HEK293 (cell line): ENCODE measurements at regions not wholly inside any gene's neighbourhood (a gene's known extent, or its start where the extent isn't known, plus 50 kb on each side); places are given as distances from the start of the nearest gene placed in this dataset.

ENCODE experiments used
- CTCF ChIA-PET: fragments of 350-600 bp; formaldehyde crosslinking; extraction: SDS; loops from one replicate; lab custom pipeline; 2021; ENCODE audit warnings: antibody characterized with exemption; lab: Yijun Ruan, JAX
- POLR2A ChIA-PET: fragments of 300-600 bp; formaldehyde crosslinking; extraction: SDS; loops from one replicate; lab custom pipeline; 2020; ENCODE audit warnings: antibody characterized with exemption, inconsistent platforms; lab: Yijun Ruan, JAX
- H3K27ac ChIP-seq: fragments of 200-500 bp; sonication (Bioruptor generic); 2 replicates; pipeline ENCODE4 v1.5.1; 2014; ENCODE audit warnings: low read depth, low read length, control low read depth, inconsistent platforms; ENCODE audit errors: extremely low read depth
- H3K36me3 ChIP-seq, 2 experiments: fragments of 200-500 bp in 1 of 2; sonication (Bioruptor generic) in 1 of 2; 1 replicate in 1 of 2; 2 replicates in 1 of 2; pipeline ENCODE4 v1.5.1; 2014 to 2017; ENCODE audit warnings: inconsistent platforms in 2 of 2, low read length in 2 of 2; ENCODE audit not compliant: control insufficient read depth in 2 of 2, insufficient read depth in 1 of 2
- H3K4me1 ChIP-seq: fragments of 200-500 bp; sonication (Bioruptor generic); 2 replicates; pipeline ENCODE4 v1.5.1; 2014; ENCODE audit warnings: mild to moderate bottlenecking, low read length, inconsistent platforms; ENCODE audit not compliant: control insufficient read depth, insufficient read depth
- H3K4me3 ChIP-seq: 2 replicates; pipeline ENCODE4 v1.5.1; 2011; ENCODE audit warnings: low read depth, mild to moderate bottlenecking, control low read depth, low read length, moderate library complexity
- H3K9me3 ChIP-seq: fragments of 200-500 bp; sonication (Bioruptor generic); 2 replicates; pipeline ENCODE4 v1.5.1; 2014; ENCODE audit warnings: low read depth, low read length, inconsistent platforms; ENCODE audit not compliant: control insufficient read depth, insufficient read depth
- BCL6B ChIP-seq: fragments of 450-650 bp; formaldehyde crosslinking; IDR thresholded peaks from 2 replicates; pipeline ENCODE4 v1.5.1; 2017; ENCODE audit warnings: missing biosample characterization, missing genetic modification characterization
- CTCF ChIP-seq: fragments of 450-650 bp; formaldehyde crosslinking; IDR thresholded peaks from 2 replicates; pipeline ENCODE4 v1.5.1; 2016; ENCODE audit warnings: missing biosample characterization, missing genetic modification characterization
- EGR2 ChIP-seq: fragments of 450-650 bp; formaldehyde crosslinking; IDR thresholded peaks from 2 replicates; pipeline ENCODE4 v1.5.1; 2016; ENCODE audit warnings: low read depth, missing biosample characterization, missing genetic modification characterization
- GFI1B ChIP-seq: fragments of 450-650 bp; formaldehyde crosslinking; IDR thresholded peaks from 2 replicates; pipeline ENCODE4 v1.5.1; 2016; ENCODE audit warnings: missing biosample characterization, missing genetic modification characterization
- GLIS2 ChIP-seq: fragments of 450-650 bp; formaldehyde crosslinking; IDR thresholded peaks from 2 replicates; pipeline ENCODE4 v1.5.1; 2016; ENCODE audit warnings: missing biosample characterization, missing genetic modification characterization
- INSM2 ChIP-seq: fragments of 450-650 bp; formaldehyde crosslinking; IDR thresholded peaks from 2 replicates; pipeline ENCODE4 v1.5.1; 2016; ENCODE audit warnings: missing biosample characterization, missing genetic modification characterization
- KLF1 ChIP-seq: fragments of 450-650 bp; formaldehyde crosslinking; IDR thresholded peaks from 2 replicates; pipeline ENCODE4 v1.5.1; 2016; ENCODE audit warnings: missing biosample characterization, missing genetic modification characterization
- KLF17 ChIP-seq: fragments of 450-650 bp; formaldehyde crosslinking; IDR thresholded peaks from 2 replicates; pipeline ENCODE4 v1.5.1; 2016; ENCODE audit warnings: missing biosample characterization, missing genetic modification characterization
- SALL2 ChIP-seq: fragments of 450-650 bp; formaldehyde crosslinking; IDR thresholded peaks from 2 replicates; pipeline ENCODE4 v1.5.0; 2017; ENCODE audit warnings: missing biosample characterization, mild to moderate bottlenecking, missing genetic modification characterization, borderline replicate concordance
- SCRT2 ChIP-seq: fragments of 450-650 bp; formaldehyde crosslinking; IDR thresholded peaks from 2 replicates; pipeline ENCODE4 v1.5.1; 2016; ENCODE audit warnings: missing biosample characterization, missing genetic modification characterization
- ZBTB10 ChIP-seq: fragments of 450-650 bp; formaldehyde crosslinking; IDR thresholded peaks from 2 replicates; pipeline ENCODE4 v1.5.1; 2016; ENCODE audit warnings: missing biosample characterization, missing genetic modification characterization
- ZBTB20 ChIP-seq: fragments of 450-650 bp; formaldehyde crosslinking; IDR thresholded peaks from 2 replicates; pipeline ENCODE4 v1.5.1; 2016; ENCODE audit warnings: missing biosample characterization, missing genetic modification characterization
- ZNF10 ChIP-seq: fragments of 450-650 bp; formaldehyde crosslinking; IDR thresholded peaks from 2 replicates; pipeline ENCODE4 v1.5.1; 2017; ENCODE audit warnings: missing biosample characterization, missing genetic modification characterization
- ZNF148 ChIP-seq: fragments of 450-650 bp; formaldehyde crosslinking; IDR thresholded peaks from 2 replicates; pipeline ENCODE4 v1.5.0; 2017; ENCODE audit warnings: missing biosample characterization, missing genetic modification characterization, borderline replicate concordance
- ZNF221 ChIP-seq: fragments of 450-650 bp; formaldehyde crosslinking; IDR thresholded peaks from 2 replicates; pipeline ENCODE4 v1.5.1; 2017; ENCODE audit warnings: missing biosample characterization, missing genetic modification characterization, borderline replicate concordance
- ZNF24 ChIP-seq: fragments of 450-650 bp; formaldehyde crosslinking; IDR thresholded peaks from 2 replicates; pipeline ENCODE4 v1.5.1; 2016; ENCODE audit warnings: missing biosample characterization, missing genetic modification characterization
- ZNF280C ChIP-seq: fragments of 450-650 bp; formaldehyde crosslinking; IDR thresholded peaks from 2 replicates; pipeline ENCODE4 v1.5.1; 2016; ENCODE audit warnings: missing biosample characterization, missing genetic modification characterization
- ZNF311 ChIP-seq: fragments of 450-650 bp; formaldehyde crosslinking; IDR thresholded peaks from 2 replicates; pipeline ENCODE4 v1.5.1; 2017; ENCODE audit warnings: missing biosample characterization, missing genetic modification characterization, borderline replicate concordance
- ZNF341 ChIP-seq: fragments of 450-650 bp; formaldehyde crosslinking; IDR thresholded peaks from 2 replicates; pipeline ENCODE4; 2016; ENCODE audit warnings: low read depth, missing biosample characterization, missing genetic modification characterization
- ZNF529 ChIP-seq: fragments of 450-650 bp; formaldehyde crosslinking; IDR thresholded peaks from 2 replicates; pipeline ENCODE4 v1.5.1; 2017; ENCODE audit warnings: missing genetic modification characterization, missing biosample characterization; ENCODE audit not compliant: insufficient replicate concordance
- ZNF555 ChIP-seq: fragments of 450-650 bp; formaldehyde crosslinking; conservative IDR thresholded peaks from 2 replicates; pipeline ENCODE4 v1.5.1; 2017; ENCODE audit warnings: missing biosample characterization, mild to moderate bottlenecking, missing genetic modification characterization, inconsistent platforms
- ZNF670 ChIP-seq: fragments of 450-650 bp; formaldehyde crosslinking; IDR thresholded peaks from 2 replicates; pipeline ENCODE4 v1.5.1; 2016; ENCODE audit warnings: missing biosample characterization, missing genetic modification characterization, low read depth

- ChIA-PET POLR2A (no interaction called here), CTCF (interaction anchor here (0.6 kb wide), 1 partner anchor 1715 kb away, joined by 4 read pairs; no protein-coding TSS in a partner anchor)
- H3K4me3 ChIP-seq, result no peak overlapping the region
- no peaks in the 10 kb centered on the region for H3K36me3 ChIP-seq
- no peak for TF ChIP-seq ZNF221 (tag by site-specific recombination)
- TF ChIP-seq INSM2 (tag by site-specific recombination), result no peak
- TF ChIP-seq ZBTB20 (tag by site-specific recombination), result no peak
- TF ChIP-seq KLF1 (tag by site-specific recombination), result no peak
- TF ChIP-seq BCL6B (tag by site-specific recombination), result no peak
- no peak for TF ChIP-seq SCRT2
- TF ChIP-seq ZNF24 (tag by site-specific recombination), result no peak
- TF ChIP-seq ZNF341 (tag by site-specific recombination), result no peak
- no peak for TF ChIP-seq KLF17 (tag by site-specific recombination)
- no peak for TF ChIP-seq ZNF555 (tag by site-specific recombination)
- no peak for TF ChIP-seq ZNF10 (tag by site-specific recombination)
- no peak for TF ChIP-seq ZNF311 (tag by site-specific recombination)
- no peak for TF ChIP-seq ZNF529 (tag by site-specific recombination)
- TF ChIP-seq ZBTB10 (tag by site-specific recombination), result no peak
- TF ChIP-seq ZNF148 (tag by site-specific recombination), result no peak
- TF ChIP-seq EGR2 (tag by site-specific recombination), result no peak
- H3K4me1 ChIP-seq, result no peaks in the 10 kb centered on the region
- no peaks in the 10 kb centered on the region for H3K9me3 ChIP-seq
- no peak overlapping the region for H3K27ac ChIP-seq
These were observed 190.1 kb upstream of the SALL1 start for GRCh38 chr16:51341204-51341603.

GRCh38 chr16:51337662-51338061 is 186.6 kb upstream of the SALL1 start:
- Histone ChIP-seq H3K4me1 (no peaks in the 10 kb centered on the region), H3K4me3 (no peak overlapping the region), H3K27ac (no peak overlapping the region), H3K36me3 (no peaks in the 10 kb centered on the region), H3K9me3 (no peaks in the 10 kb centered on the region)
- ChIA-PET POLR2A (no interaction called here), CTCF (interaction anchor here (0.6 to 0.7 kb wide), 2 partner anchors 125 to 290 kb away, joined by 3 read pairs; no protein-coding TSS in a partner anchor)
- TF ChIP-seq GFI1B (tag by site-specific recombination) (no peak), GLIS2 (tag by site-specific recombination) (no peak), ZNF280C (tag by site-specific recombination) (no peak), CTCF (tag by site-specific recombination) (no peak), SALL2 (tag by site-specific recombination) (no peak), ZNF670 (tag by site-specific recombination) (no peak)
